SKM-1 (cell line): ENCODE measurements at regions not wholly inside any gene's neighbourhood (a gene's known extent, or its start where the extent isn't known, plus 50 kb on each side); places are given as distances from the start of the nearest gene placed in this dataset.

Source experiments
- DNase-seq: peaks from one replicate; lab custom pipeline; 2025; ENCODE audit not compliant: unreplicated experiment; lab: John Stamatoyannopoulos, UW

- DNase-seq = no peak
These were observed 50.1 kb downstream of the CEP43 start for GRCh38 chr6:167049275-167049674.

GRCh38 chr6:167050903-167051302 lies 51.7 kb downstream of the CEP43 start:
- no peak for DNase-seq

GRCh38 chr6:167053895-167054530 lies 54.8 kb downstream of the CEP43 start:
- DNase-seq = no peak

- no peak for DNase-seq
These were observed 55.8 kb downstream of the CEP43 start for GRCh38 chr6:167054987-167055386.

- peak; percentile 62 for DNase-seq
These were observed 57.2 kb downstream of the CEP43 start for GRCh38 chr6:167056370-167056769.

GRCh38 chr6:167058261-167058660 lies 59.1 kb downstream of the CEP43 start:
- DNase-seq = no peak
